Keratinocyte (primary cell): ENCODE measurements at regions not wholly inside any gene's neighbourhood (a gene's known extent, or its start where the extent isn't known, plus 50 kb on each side); places are given as distances from the start of the nearest gene placed in this dataset.

Experiments used
- DNase-seq: peaks from one replicate; pipeline ENCODE4 v3.0.0-alpha.2; 2011; ENCODE audit warnings: low read depth, missing footprints, low spot score
- FAIRE-seq: peaks from 2 replicates; lab custom pipeline; 2011; peaks lifted over from hg19 to GRCh38; lab: Jason Lieb, UNC
- H2AFZ ChIP-seq: 2 replicates; pipeline ENCODE4 v1.6.0; 2012; ENCODE audit warnings: low read length, control low read depth, inconsistent platforms; ENCODE audit not compliant: control insufficient read depth
- H3K27ac ChIP-seq: 2 replicates; pipeline ENCODE4 v1.5.1; 2011; ENCODE audit warnings: low read length; ENCODE audit not compliant: control insufficient read depth, insufficient read depth
- H3K27me3 ChIP-seq: 3 replicates; pipeline ENCODE4 v1.6.0; 2011; ENCODE audit warnings: low read length; ENCODE audit not compliant: control insufficient read depth, insufficient read depth; ENCODE audit errors: extremely low read depth
- H3K36me3 ChIP-seq, 2 experiments: 2 replicates in 1 of 2; 3 replicates in 1 of 2; pipeline ENCODE4 v1.5.1; 2011; ENCODE audit warnings: low read length in 2 of 2, mild to moderate bottlenecking in 1 of 2; ENCODE audit not compliant: control insufficient read depth in 2 of 2, insufficient read depth in 2 of 2; ENCODE audit errors: extremely low read depth in 1 of 2
- H3K4me1 ChIP-seq: 3 replicates; pipeline ENCODE4 v1.5.1; 2011; ENCODE audit warnings: low read length; ENCODE audit not compliant: control insufficient read depth, insufficient read depth; ENCODE audit errors: extremely low read depth
- H3K4me2 ChIP-seq: 3 replicates; pipeline ENCODE4 v1.6.0; 2011; ENCODE audit warnings: low read depth, low read length; ENCODE audit not compliant: control insufficient read depth, insufficient read depth; ENCODE audit errors: extremely low read depth
- H3K4me3 ChIP-seq, 3 experiments: fragments of 200-600 bp in 1 of 3; sonication (generic) in 1 of 3; 2 replicates in 2 of 3; 3 replicates in 1 of 3; pipeline ENCODE4 v1.5.1; 2011 to 2016; ENCODE audit warnings: low read length in 3 of 3, mild to moderate bottlenecking in 3 of 3, control low read depth in 2 of 3, inconsistent platforms in 1 of 3, low read depth in 1 of 3, mixed read lengths in 1 of 3, mixed run types in 1 of 3, moderate library complexity in 1 of 3; ENCODE audit not compliant: control insufficient read depth in 2 of 3, insufficient read depth in 2 of 3; ENCODE audit errors: extremely low read depth in 1 of 3
- H3K79me2 ChIP-seq: 2 replicates; pipeline ENCODE4 v1.6.0; 2012; ENCODE audit warnings: low read length; ENCODE audit not compliant: control insufficient read depth, insufficient read depth
- H3K9ac ChIP-seq: 3 replicates; pipeline ENCODE4 v1.6.0; 2011; ENCODE audit warnings: low read length; ENCODE audit not compliant: control insufficient read depth, insufficient read depth; ENCODE audit errors: extremely low read depth
- H3K9me1 ChIP-seq: 3 replicates; pipeline ENCODE4 v1.6.0; 2011; ENCODE audit warnings: low read length; ENCODE audit not compliant: control insufficient read depth, insufficient read depth; ENCODE audit errors: extremely low read depth
- H3K9me3 ChIP-seq: 2 replicates; pipeline ENCODE4 v1.5.1; 2012; ENCODE audit warnings: low read depth, low read length; ENCODE audit not compliant: control insufficient read depth
- H4K20me1 ChIP-seq: 3 replicates; pipeline ENCODE4 v1.6.0; 2011; ENCODE audit warnings: low read length; ENCODE audit not compliant: control insufficient read depth, insufficient read depth; ENCODE audit errors: extremely low read depth
- CTCF ChIP-seq, 3 experiments: IDR thresholded peaks in 1 of 3; conservative IDR thresholded peaks in 1 of 3; optimal IDR thresholded peaks in 1 of 3; 2 replicates in 2 of 3; 3 replicates in 1 of 3; pipeline versions ENCODE3 to v1.5.1; 2011; ENCODE audit warnings: low read length in 3 of 3, mild to moderate bottlenecking in 3 of 3, moderate library complexity in 2 of 3, control low read depth in 1 of 3, inconsistent platforms in 1 of 3; ENCODE audit not compliant: insufficient read depth in 2 of 3; ENCODE audit errors: extremely low read depth in 1 of 3
- EZH2 ChIP-seq: IDR thresholded peaks from one replicate; pipeline ENCODE4 v1.6.1; 2012; ENCODE audit warnings: inconsistent platforms, mild to moderate bottlenecking, low read length, moderate library complexity
- dilution Hi-C: fragments of 300-500 bp; cut with MboI; formaldehyde crosslinking; loops from one replicate; pipeline ENCODE4 v1.7.0; 2020; ENCODE audit warnings: low sequenced_read_pairs; ENCODE audit not compliant: extremely low pct_ligation_motif_present

- H3K4me2 ChIP-seq, result no peak overlapping the region
- H3K4me1 ChIP-seq, result no peaks in the 10 kb centered on the region
- TF ChIP-seq EZH2 (no peak), CTCF (optimal IDR thresholded peaks at IDR 0.05 in 1 of 3, IDR thresholded peaks at IDR 0.05 in 1 of 3, conservative IDR thresholded peaks at IDR 0.05 in 1 of 3; ENCODE audit: extremely low read depth in 1 of 3, insufficient read depth in 2 of 3, low read length in 3 of 3) (no peak)
- dilution Hi-C loops, result no loop called here
- no peaks in the 10 kb centered on the region for H3K79me2 ChIP-seq
- H3K9me1 ChIP-seq, result no peaks in the 10 kb centered on the region
- DNase-seq, result no peak
- H3K9ac ChIP-seq, result no peak overlapping the region
- peaks cover 3% of the 10 kb centered on the region for H3K9me3 ChIP-seq
- H2AFZ ChIP-seq, result no peak overlapping the region
- no peaks in the 10 kb centered on the region for H3K36me3 ChIP-seq
- no peak overlapping the region for H3K27ac ChIP-seq
- no peaks in the 10 kb centered on the region for H4K20me1 ChIP-seq
- no peak overlapping the region for H3K4me3 ChIP-seq
- H3K27me3 ChIP-seq, result no peaks in the 10 kb centered on the region
- FAIRE-seq, result no peak
Measured at GRCh38 chr10:128694168-128694850, 568.1 kb upstream of the MKI67 start.

- Histone ChIP-seq H3K9me1 (no peaks in the 10 kb centered on the region), H3K9me3 (peaks cover 3% of the 10 kb centered on the region), H3K4me1 (no peaks in the 10 kb centered on the region), H3K4me3 (no peak overlapping the region), H3K4me2 (no peak overlapping the region), H3K27ac (no peak overlapping the region), H4K20me1 (no peaks in the 10 kb centered on the region), H3K9ac (no peak overlapping the region), H2AFZ (no peak overlapping the region), H3K27me3 (no peaks in the 10 kb centered on the region), H3K79me2 (no peaks in the 10 kb centered on the region), H3K36me3 (no peaks in the 10 kb centered on the region)
- TF ChIP-seq CTCF (optimal IDR thresholded peaks at IDR 0.05 in 1 of 3, IDR thresholded peaks at IDR 0.05 in 1 of 3, conservative IDR thresholded peaks at IDR 0.05 in 1 of 3; ENCODE audit: extremely low read depth in 1 of 3, insufficient read depth in 2 of 3, low read length in 3 of 3), result no peak
- no peak for TF ChIP-seq EZH2
- dilution Hi-C loops, result no loop called here
- no peak for DNase-seq
- FAIRE-seq, result no peak
Measured at GRCh38 chr10:128694851-128695725, 568.9 kb upstream of the MKI67 start.
